Fibroblast of the aortic adventitia (primary cell): ENCODE measurements at regions not wholly inside any gene's neighbourhood (a gene's known extent, or its start where the extent isn't known, plus 50 kb on each side); places are given as distances from the start of the nearest gene placed in this dataset.
"Not testable (repeated sequence)": the region's sequence is repeated elsewhere in the genome, so short reads cannot be mapped to it uniquely, and the experiment has no call there.

Source experiments
- DNase-seq: peaks from one replicate; pipeline ENCODE4 v3.0.0-alpha.2; 2010; ENCODE audit warnings: low read depth
- H3K4me3 ChIP-seq: 2 replicates; pipeline ENCODE4 v1.5.1; 2011; ENCODE audit warnings: low read depth, mild to moderate bottlenecking, control low read depth, low read length, moderate library complexity
- CTCF ChIP-seq: IDR thresholded peaks from 2 replicates; pipeline ENCODE4 v1.5.1; 2011; ENCODE audit warnings: mild to moderate bottlenecking, low read length, control low read depth, inconsistent platforms; ENCODE audit not compliant: insufficient read depth

- no peak for DNase-seq
Measured at GRCh38 chr7:53229202-53229601, 193.8 kb downstream of the POM121L12 start.

GRCh38 chr7:53237344-53237913 lies 202.0 kb downstream of the POM121L12 start:
- H3K4me3 ChIP-seq: no peak overlapping the region
- DNase-seq: no peak
- TF ChIP-seq CTCF: no peak

More at GRCh38 chr7:53229202-53229601, 193.8 kb downstream of the POM121L12 start:
- TF ChIP-seq CTCF: no peak
- no peak overlapping the region for H3K4me3 ChIP-seq

- no peak for TF ChIP-seq CTCF
- H3K4me3 ChIP-seq: no peak overlapping the region
- DNase-seq: no peak
Measured at GRCh38 chr7:53238021-53238605, 202.7 kb downstream of the POM121L12 start.

GRCh38 chr7:53239151-53239550 lies 203.7 kb downstream of the POM121L12 start:
- H3K4me3 ChIP-seq, DNase-seq: not testable (repeated sequence)

GRCh38 chr7:53245721-53246120 lies 210.3 kb downstream of the POM121L12 start:
- DNase-seq: no peak
- no peak for TF ChIP-seq CTCF
- H3K4me3 ChIP-seq: no peak overlapping the region

GRCh38 chr7:53246957-53247356 lies 211.5 kb downstream of the POM121L12 start:
- H3K4me3 ChIP-seq: no peak overlapping the region
- TF ChIP-seq CTCF: no peak
- no peak for DNase-seq

- no peak for DNase-seq
- H3K4me3 ChIP-seq: no peak overlapping the region
- TF ChIP-seq CTCF: no peak
Measured at GRCh38 chr7:53252539-53252938, 217.1 kb downstream of the POM121L12 start.
